SK-N-SH (cell line): ENCODE measurements at regions not wholly inside any gene's neighbourhood (a gene's known extent, or its start where the extent isn't known, plus 50 kb on each side); places are given as distances from the start of the nearest gene placed in this dataset.

ENCODE experiments used
- CHD2 ChIP-seq: fragments of 150-350 bp; IDR thresholded peaks from 2 replicates; pipeline ENCODE4 v1.6.1; 2018; ENCODE audit warnings: low read length; ENCODE audit not compliant: partially characterized antibody
- FOXM1 ChIP-seq: IDR thresholded peaks from 2 replicates; pipeline ENCODE4 v1.4.0; 2012; ENCODE audit warnings: low read depth, mild to moderate bottlenecking
- GATA2 ChIP-seq: sonication (generic); formaldehyde crosslinking; IDR thresholded peaks from 2 replicates; pipeline ENCODE4 v1.5.0; 2020; ENCODE audit warnings: mild to moderate bottlenecking, missing genetic modification reagents
- MXI1 ChIP-seq: IDR thresholded peaks from 2 replicates; pipeline ENCODE4 v1.6.1; 2012; ENCODE audit warnings: mild to moderate bottlenecking, low read depth, low read length, improper control_type of control experiment
- NFIC ChIP-seq: IDR thresholded peaks from 2 replicates; pipeline ENCODE4 v1.4.0; 2012; ENCODE audit warnings: borderline replicate concordance
- RAD21 ChIP-seq: IDR thresholded peaks from 2 replicates; pipeline ENCODE4 v1.6.1; 2012; ENCODE audit warnings: mild to moderate bottlenecking, low read length
- SMC3 ChIP-seq: IDR thresholded peaks from 2 replicates; pipeline ENCODE4 v1.6.1; 2012; ENCODE audit warnings: low read depth, low read length, improper control_type of control experiment
- TAF1 ChIP-seq: IDR thresholded peaks from 2 replicates; pipeline ENCODE4 v1.6.1; 2012; ENCODE audit warnings: low read depth, mild to moderate bottlenecking, low read length, moderate library complexity, borderline replicate concordance
- TF ChIP-seq, protein P1 (sequence below): fragments of 200-600 bp; sonication (generic); IDR thresholded peaks from 2 replicates; pipeline ENCODE4 v1.6.1; 2017; ENCODE audit warnings: antibody characterized with exemption, mild to moderate bottlenecking, moderate library complexity
- TF ChIP-seq, protein P2 (sequence below): IDR thresholded peaks from 2 replicates; pipeline ENCODE4 v1.4.0; 2012; ENCODE audit warnings: low read depth, borderline replicate concordance

DNA sequence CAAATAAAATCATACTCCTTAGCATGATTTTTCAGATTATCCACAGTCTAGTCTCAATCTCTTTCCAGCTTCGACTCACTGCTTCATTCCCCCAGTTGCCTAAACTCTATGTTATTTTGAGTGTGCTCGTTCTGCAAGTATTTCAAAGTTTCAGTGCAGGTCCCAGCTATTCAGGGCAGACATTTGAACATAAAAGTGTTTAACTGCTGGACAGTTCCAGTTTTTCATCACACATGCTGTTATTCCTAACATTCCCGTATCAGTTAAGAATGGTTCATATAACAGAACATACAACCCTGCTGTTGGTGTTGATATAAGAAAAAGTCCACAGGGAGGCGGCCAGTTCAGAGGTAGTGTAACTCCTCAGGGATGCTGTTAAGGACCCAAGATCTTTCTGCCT, 113.3 kb downstream of the SLIT2 start:
- no peak for TF ChIP-seq MXI1
- TF ChIP-seq, protein P1, sequence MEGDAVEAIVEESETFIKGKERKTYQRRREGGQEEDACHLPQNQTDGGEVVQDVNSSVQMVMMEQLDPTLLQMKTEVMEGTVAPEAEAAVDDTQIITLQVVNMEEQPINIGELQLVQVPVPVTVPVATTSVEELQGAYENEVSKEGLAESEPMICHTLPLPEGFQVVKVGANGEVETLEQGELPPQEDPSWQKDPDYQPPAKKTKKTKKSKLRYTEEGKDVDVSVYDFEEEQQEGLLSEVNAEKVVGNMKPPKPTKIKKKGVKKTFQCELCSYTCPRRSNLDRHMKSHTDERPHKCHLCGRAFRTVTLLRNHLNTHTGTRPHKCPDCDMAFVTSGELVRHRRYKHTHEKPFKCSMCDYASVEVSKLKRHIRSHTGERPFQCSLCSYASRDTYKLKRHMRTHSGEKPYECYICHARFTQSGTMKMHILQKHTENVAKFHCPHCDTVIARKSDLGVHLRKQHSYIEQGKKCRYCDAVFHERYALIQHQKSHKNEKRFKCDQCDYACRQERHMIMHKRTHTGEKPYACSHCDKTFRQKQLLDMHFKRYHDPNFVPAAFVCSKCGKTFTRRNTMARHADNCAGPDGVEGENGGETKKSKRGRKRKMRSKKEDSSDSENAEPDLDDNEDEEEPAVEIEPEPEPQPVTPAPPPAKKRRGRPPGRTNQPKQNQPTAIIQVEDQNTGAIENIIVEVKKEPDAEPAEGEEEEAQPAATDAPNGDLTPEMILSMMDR = no peak
- TF ChIP-seq FOXM1 = no peak
- TF ChIP-seq TAF1 = no peak
- no peak for TF ChIP-seq GATA2 (CRISPR knock-in tag)
- TF ChIP-seq SMC3 = no peak
- TF ChIP-seq NFIC = no peak
- no peak for TF ChIP-seq CHD2
- no peak for TF ChIP-seq RAD21
- TF ChIP-seq, protein P2, sequence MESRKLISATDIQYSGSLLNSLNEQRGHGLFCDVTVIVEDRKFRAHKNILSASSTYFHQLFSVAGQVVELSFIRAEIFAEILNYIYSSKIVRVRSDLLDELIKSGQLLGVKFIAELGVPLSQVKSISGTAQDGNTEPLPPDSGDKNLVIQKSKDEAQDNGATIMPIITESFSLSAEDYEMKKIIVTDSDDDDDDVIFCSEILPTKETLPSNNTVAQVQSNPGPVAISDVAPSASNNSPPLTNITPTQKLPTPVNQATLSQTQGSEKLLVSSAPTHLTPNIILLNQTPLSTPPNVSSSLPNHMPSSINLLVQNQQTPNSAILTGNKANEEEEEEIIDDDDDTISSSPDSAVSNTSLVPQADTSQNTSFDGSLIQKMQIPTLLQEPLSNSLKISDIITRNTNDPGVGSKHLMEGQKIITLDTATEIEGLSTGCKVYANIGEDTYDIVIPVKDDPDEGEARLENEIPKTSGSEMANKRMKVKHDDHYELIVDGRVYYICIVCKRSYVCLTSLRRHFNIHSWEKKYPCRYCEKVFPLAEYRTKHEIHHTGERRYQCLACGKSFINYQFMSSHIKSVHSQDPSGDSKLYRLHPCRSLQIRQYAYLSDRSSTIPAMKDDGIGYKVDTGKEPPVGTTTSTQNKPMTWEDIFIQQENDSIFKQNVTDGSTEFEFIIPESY = no peak
